HepG2 (cell line): ENCODE measurements at regions not wholly inside any gene's neighbourhood (a gene's known extent, or its start where the extent isn't known, plus 50 kb on each side); places are given as distances from the start of the nearest gene placed in this dataset.

Experiments
- CBX5 ChIP-seq: sonication (generic); formaldehyde crosslinking; IDR thresholded peaks from 2 replicates; pipeline ENCODE4 v1.4.0; 2020; ENCODE audit warnings: missing genetic modification reagents, borderline replicate concordance
- FOXK1 ChIP-seq: sonication (generic); formaldehyde crosslinking; IDR thresholded peaks from 2 replicates; pipeline ENCODE4 v1.4.0; 2020; ENCODE audit warnings: low read depth, missing genetic modification reagents, borderline replicate concordance
- FOXP1 ChIP-seq, 2 experiments: fragments of 450-650 bp in 1 of 2; IDR thresholded peaks; 2 replicates each; pipeline ENCODE4 v1.6.1; 2017 to 2018; ENCODE audit warnings: antibody characterized with exemption in 1 of 2
- GABPB1 ChIP-seq: IDR thresholded peaks from 2 replicates; pipeline ENCODE4 v1.6.1; 2016; ENCODE audit warnings: mild to moderate bottlenecking, missing genetic modification reagents, moderate library complexity, missing compliant biosample characterization
- HDAC6 ChIP-seq: fragments of 200-600 bp; sonication (generic); IDR thresholded peaks from 2 replicates; pipeline ENCODE4 v1.7.0; 2017; ENCODE audit warnings: mild to moderate bottlenecking, antibody characterized with exemption, low read length, low read depth
- HES4 ChIP-seq: sonication (generic); formaldehyde crosslinking; IDR thresholded peaks from 2 replicates; pipeline ENCODE4 v1.9.0; 2021; ENCODE audit warnings: mild to moderate bottlenecking, missing genetic modification reagents, borderline replicate concordance
- HNRNPLL ChIP-seq: fragments of 200-400 bp; formaldehyde crosslinking; IDR thresholded peaks from 2 replicates; pipeline ENCODE4 v1.6.1; 2017; ENCODE audit warnings: mild to moderate bottlenecking, low read depth, low read length; ENCODE audit not compliant: poor library complexity, severe bottlenecking
- KLF12 ChIP-seq: sonication (generic); formaldehyde crosslinking; IDR thresholded peaks from 2 replicates; pipeline ENCODE4 v1.4.0; 2020; ENCODE audit warnings: missing genetic modification reagents, borderline replicate concordance
- MED1 ChIP-seq: sonication (generic); formaldehyde crosslinking; IDR thresholded peaks from 2 replicates; pipeline ENCODE4 v1.4.0; 2020; ENCODE audit warnings: missing genetic modification reagents
- NBN ChIP-seq: fragments of 450-650 bp; conservative IDR thresholded peaks from 2 replicates; pipeline ENCODE4 v1.6.1; 2017
- NKX3-1 ChIP-seq: sonication (generic); formaldehyde crosslinking; IDR thresholded peaks from 2 replicates; pipeline ENCODE4 v1.5.0; 2020; ENCODE audit warnings: missing genetic modification reagents
- PHF8 ChIP-seq: sonication (generic); formaldehyde crosslinking; IDR thresholded peaks from 2 replicates; pipeline ENCODE4 v1.5.0; 2020; ENCODE audit warnings: missing genetic modification reagents
- RAD21 ChIP-seq: fragments of 450-650 bp; formaldehyde crosslinking; IDR thresholded peaks from 2 replicates; pipeline ENCODE4 v1.5.0; 2020; ENCODE audit warnings: mild to moderate bottlenecking
- REL ChIP-seq: sonication (generic); formaldehyde crosslinking; conservative IDR thresholded peaks from 2 replicates; pipeline ENCODE4 v1.8.0; 2022; ENCODE audit warnings: mild to moderate bottlenecking, missing genetic modification reagents, moderate library complexity
- THAP8 ChIP-seq: sonication (generic); formaldehyde crosslinking; IDR thresholded peaks from 2 replicates; pipeline ENCODE4 v1.5.1; 2020; ENCODE audit warnings: missing genetic modification reagents, mild to moderate bottlenecking, borderline replicate concordance
- ZFP36L2 ChIP-seq: sonication (generic); formaldehyde crosslinking; IDR thresholded peaks from 2 replicates; pipeline ENCODE4 v1.4.0; 2020; ENCODE audit warnings: missing genetic modification reagents
- ZNF580 ChIP-seq: IDR thresholded peaks from 2 replicates; pipeline ENCODE4 v1.6.1; 2016; ENCODE audit warnings: low read depth, borderline replicate concordance
- ZNF644 ChIP-seq: IDR thresholded peaks from 2 replicates; pipeline ENCODE4 v1.6.1; 2016; ENCODE audit warnings: low read depth
- ZNF7 ChIP-seq: IDR thresholded peaks from 2 replicates; pipeline ENCODE4 v1.6.1; 2016; ENCODE audit warnings: missing biosample characterization, missing genetic modification reagents
- ZNF839 ChIP-seq: sonication (generic); formaldehyde crosslinking; IDR thresholded peaks from 2 replicates; pipeline ENCODE4 v1.4.0; 2020; ENCODE audit warnings: missing genetic modification reagents, mild to moderate bottlenecking, borderline replicate concordance
- ZNF891 ChIP-seq: sonication (generic); formaldehyde crosslinking; IDR thresholded peaks from 2 replicates; pipeline ENCODE4 v1.5.0; 2020; ENCODE audit warnings: mild to moderate bottlenecking, missing genetic modification reagents
- ZSCAN21 ChIP-seq: sonication (generic); formaldehyde crosslinking; IDR thresholded peaks from 2 replicates; pipeline ENCODE4 v1.8.0; 2022; ENCODE audit warnings: mild to moderate bottlenecking, missing genetic modification reagents, moderate library complexity, borderline replicate concordance
- ZUFSP ChIP-seq: sonication (generic); formaldehyde crosslinking; IDR thresholded peaks from 2 replicates; pipeline ENCODE4 v1.9.0; 2021; ENCODE audit warnings: missing genetic modification reagents, mild to moderate bottlenecking, borderline replicate concordance
- TF ChIP-seq, protein P1 (sequence below): sonication (generic); formaldehyde crosslinking; IDR thresholded peaks from 2 replicates; pipeline ENCODE4 v1.4.0; 2020; ENCODE audit warnings: missing genetic modification reagents
- TF ChIP-seq, protein P2 (sequence below): sonication (generic); formaldehyde crosslinking; IDR thresholded peaks from 2 replicates; pipeline ENCODE4 v1.8.1; 2023; ENCODE audit warnings: mild to moderate bottlenecking, missing genetic modification reagents

- TF ChIP-seq ZUFSP (CRISPR knock-in tag) = no peak
- no peak for TF ChIP-seq KLF12 (CRISPR knock-in tag)
- TF ChIP-seq THAP8 (CRISPR knock-in tag) = no peak
- TF ChIP-seq MED1 = peak; percentile 43; the same call in 1 of the 2 replicates
- no peak for TF ChIP-seq RAD21 (CRISPR knock-in tag)
- peak; percentile 84 for TF ChIP-seq GABPB1 (CRISPR knock-in tag)
- peak; percentile 86; the same call in 1 of the 2 replicates for TF ChIP-seq ZNF891 (CRISPR knock-in tag)
- TF ChIP-seq FOXP1 (IDR thresholded peaks at IDR 0.05) = no peak
- peak; percentile 60; the same call in 1 of the 2 replicates for TF ChIP-seq FOXP1 (CRISPR knock-in tag; IDR thresholded peaks at IDR 0.05)
- peak; percentile 86; the same call in 1 of the 2 replicates for TF ChIP-seq REL
- no peak for TF ChIP-seq ZFP36L2
- no peak for TF ChIP-seq NBN
- no peak for TF ChIP-seq ZNF839 (CRISPR knock-in tag)
- peak; percentile 57 for TF ChIP-seq HNRNPLL
- peak; percentile 97 for TF ChIP-seq CBX5 (CRISPR knock-in tag)
- TF ChIP-seq HES4 (CRISPR knock-in tag) = peak; percentile 44; the same call in 1 of the 2 replicates
- TF ChIP-seq NKX3-1 (CRISPR knock-in tag) = 0 out of 2 replicates have a peak, but pooled peaks have one; percentile 75
- peak; percentile 60; the same call in 1 of the 2 replicates for TF ChIP-seq ZNF580
- TF ChIP-seq ZNF644 (CRISPR knock-in tag) = peak; percentile 72
- TF ChIP-seq ZNF7 (CRISPR knock-in tag) = no peak
- TF ChIP-seq FOXK1 (CRISPR knock-in tag) = peak; percentile 83; the same call in 1 of the 2 replicates
- TF ChIP-seq, protein P1, sequence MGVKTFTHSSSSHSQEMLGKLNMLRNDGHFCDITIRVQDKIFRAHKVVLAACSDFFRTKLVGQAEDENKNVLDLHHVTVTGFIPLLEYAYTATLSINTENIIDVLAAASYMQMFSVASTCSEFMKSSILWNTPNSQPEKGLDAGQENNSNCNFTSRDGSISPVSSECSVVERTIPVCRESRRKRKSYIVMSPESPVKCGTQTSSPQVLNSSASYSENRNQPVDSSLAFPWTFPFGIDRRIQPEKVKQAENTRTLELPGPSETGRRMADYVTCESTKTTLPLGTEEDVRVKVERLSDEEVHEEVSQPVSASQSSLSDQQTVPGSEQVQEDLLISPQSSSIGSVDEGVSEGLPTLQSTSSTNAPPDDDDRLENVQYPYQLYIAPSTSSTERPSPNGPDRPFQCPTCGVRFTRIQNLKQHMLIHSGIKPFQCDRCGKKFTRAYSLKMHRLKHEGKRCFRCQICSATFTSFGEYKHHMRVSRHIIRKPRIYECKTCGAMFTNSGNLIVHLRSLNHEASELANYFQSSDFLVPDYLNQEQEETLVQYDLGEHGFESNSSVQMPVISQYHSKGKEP (CRISPR knock-in tag) = no peak
- TF ChIP-seq, protein P2, sequence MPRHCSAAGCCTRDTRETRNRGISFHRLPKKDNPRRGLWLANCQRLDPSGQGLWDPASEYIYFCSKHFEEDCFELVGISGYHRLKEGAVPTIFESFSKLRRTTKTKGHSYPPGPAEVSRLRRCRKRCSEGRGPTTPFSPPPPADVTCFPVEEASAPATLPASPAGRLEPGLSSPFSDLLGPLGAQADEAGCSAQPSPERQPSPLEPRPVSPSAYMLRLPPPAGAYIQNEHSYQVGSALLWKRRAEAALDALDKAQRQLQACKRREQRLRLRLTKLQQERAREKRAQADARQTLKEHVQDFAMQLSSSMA (CRISPR knock-in tag) = peak; percentile 39; the same call in 1 of the 2 replicates
- no peak for TF ChIP-seq HDAC6
- TF ChIP-seq PHF8 (CRISPR knock-in tag) = peak; percentile 45; the same call in 1 of the 2 replicates
- peak; percentile 67; the same call in 1 of the 2 replicates for TF ChIP-seq ZSCAN21 (CRISPR knock-in tag)
These were observed 128.5 kb upstream of the CDYL start (continued) for GRCh38 chr6:4647414-4648365.
